ENCODE measurements at regions not wholly inside any gene's neighbourhood (a gene's known extent, or its start where the extent isn't known, plus 50 kb on each side); places are given as distances from the start of the nearest gene placed in this dataset.

GRCh38 chr2:12057436-12058166 lies 311.2 kb downstream of the LPIN1 start:
- DNase-seq (ENCODE audit: low read depth): peak; percentile 52

GRCh38 chr2:12059616-12060441 lies 313.4 kb downstream of the LPIN1 start:
- peak; percentile 18 for DNase-seq (ENCODE audit: low read depth)

GRCh38 chr2:12060886-12061285 lies 314.5 kb downstream of the LPIN1 start:
- DNase-seq (ENCODE audit: low read depth): no peak

DNA sequence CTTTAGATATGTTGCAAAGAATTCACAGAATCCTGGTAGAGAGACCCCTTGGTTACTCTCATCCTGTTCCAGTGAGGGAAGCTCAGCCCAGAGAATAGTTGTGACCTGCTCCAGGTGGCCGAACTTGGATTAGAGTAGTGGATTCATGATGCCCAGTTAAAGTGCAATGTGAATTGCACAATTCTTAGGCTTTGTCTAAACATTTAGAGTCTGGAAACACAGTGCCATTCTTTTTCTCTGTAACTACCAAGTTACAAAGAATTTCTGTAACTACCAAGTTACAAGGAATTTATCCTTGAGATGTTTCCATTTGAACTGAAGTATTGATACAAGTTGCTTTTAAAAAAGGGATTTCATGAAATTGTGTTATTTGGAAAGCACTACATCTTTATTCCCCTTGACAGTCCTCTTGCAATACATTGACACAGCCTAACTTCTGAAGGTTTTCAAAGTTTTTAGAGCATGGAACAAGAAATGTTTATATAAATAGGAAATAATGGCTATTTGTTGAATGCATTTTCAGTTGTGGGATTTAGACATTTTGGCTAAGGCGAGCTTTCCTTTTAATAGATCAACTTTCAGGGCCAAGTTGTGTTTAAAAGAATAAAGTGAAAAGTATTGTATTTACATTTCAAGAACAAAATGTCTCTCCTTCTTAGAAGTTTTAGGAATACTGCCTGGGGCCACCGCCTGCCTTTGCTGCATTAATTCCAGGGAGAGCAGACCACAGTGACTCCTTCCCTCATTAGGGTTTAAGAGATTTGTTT lies 315.0 kb downstream of the LPIN1 start:
- DNase-seq (ENCODE audit: low read depth): no peak

GRCh38 chr2:12062053-12062395 lies 315.6 kb downstream of the LPIN1 start:
- no peak for DNase-seq (ENCODE audit: low read depth)

DNA sequence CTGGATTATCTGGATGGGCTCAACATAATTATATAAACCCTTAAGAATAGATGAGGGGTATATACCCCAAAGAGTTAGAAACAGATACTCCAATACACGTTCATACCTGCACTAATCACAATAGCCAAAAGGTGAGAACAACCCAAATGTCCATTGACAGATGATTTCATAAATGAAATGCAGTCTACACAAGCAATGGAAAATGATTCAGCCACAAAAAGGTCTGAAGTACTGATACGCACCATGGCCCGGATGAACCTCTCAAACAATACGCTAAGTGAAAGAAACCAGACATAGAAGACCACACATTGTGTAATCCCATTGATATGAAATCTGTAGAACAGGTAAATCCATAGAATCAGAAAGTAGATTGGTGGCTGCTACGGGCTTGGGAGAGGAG lies 316.8 kb downstream of the LPIN1 start:
- DNase-seq (ENCODE audit: low read depth): no peak

DNA sequence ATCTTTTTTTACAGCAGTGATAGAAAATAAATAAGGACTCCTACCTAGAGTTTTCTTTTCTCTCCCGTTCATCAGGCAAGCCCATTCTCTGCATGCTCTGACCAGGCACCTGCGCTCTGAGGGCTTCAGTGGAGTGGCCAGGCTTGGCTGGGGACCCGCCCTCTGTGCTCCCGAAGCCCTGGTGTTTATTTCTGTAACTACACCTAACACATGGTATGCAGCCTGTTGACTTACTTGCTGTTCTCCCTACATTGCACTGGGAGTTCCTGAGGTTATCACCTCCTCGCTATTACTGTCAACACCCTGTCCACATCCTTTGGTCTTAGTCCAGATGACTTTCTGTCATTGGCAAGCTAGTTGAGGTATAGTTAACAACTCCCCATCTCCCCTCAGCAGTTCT lies 317.7 kb downstream of the LPIN1 start:
- no peak for DNase-seq (ENCODE audit: low read depth)

DNA sequence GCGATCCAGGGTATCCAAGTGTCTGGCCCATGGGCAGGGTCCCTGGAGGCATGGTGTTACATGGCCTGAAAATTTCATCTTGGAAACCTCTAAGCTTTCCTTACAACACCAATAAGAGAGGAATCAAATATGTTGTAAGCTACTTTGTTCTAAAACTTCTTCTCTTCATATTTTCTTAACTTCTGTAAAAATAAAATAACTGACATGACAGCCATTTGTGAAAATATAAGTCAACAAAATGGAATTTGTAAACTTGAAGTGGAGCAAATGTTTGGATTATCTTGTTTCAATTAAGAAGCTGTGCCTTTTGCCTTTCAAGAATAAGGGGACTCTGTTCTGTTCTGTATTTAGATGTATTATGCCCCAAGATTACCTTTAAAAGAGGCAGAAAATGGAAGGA lies 319.7 kb downstream of the LPIN1 start:
- DNase-seq (ENCODE audit: low read depth): no peak

DNA sequence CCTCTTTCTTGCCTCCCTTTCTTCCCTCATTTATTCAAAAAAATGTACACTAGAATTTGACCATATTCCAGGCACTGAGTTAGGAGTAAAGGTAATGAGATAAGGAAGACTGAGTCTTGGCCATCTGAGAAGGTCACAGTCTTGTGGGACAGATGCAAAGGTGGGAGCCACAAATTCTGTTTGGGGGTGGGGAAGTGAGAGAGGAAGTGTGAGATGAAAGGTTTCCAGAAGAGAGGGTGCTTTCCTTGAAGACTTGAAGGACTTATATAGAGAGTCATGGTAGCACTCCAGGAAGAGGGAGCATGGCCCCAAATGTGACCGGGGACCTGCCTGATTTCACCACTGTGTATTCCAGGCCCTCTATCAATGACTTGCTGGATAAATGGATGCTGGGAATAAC lies 320.6 kb downstream of the LPIN1 start:
- DNase-seq (ENCODE audit: low read depth): no peak

GRCh38 chr2:12068796-12069538 lies 322.5 kb downstream of the LPIN1 start:
- no peak for DNase-seq (ENCODE audit: low read depth)

- no peak for DNase-seq (ENCODE audit: low read depth)
Observed at GRCh38 chr2:12070153-12070552, 323.7 kb downstream of the LPIN1 start.

DNA sequence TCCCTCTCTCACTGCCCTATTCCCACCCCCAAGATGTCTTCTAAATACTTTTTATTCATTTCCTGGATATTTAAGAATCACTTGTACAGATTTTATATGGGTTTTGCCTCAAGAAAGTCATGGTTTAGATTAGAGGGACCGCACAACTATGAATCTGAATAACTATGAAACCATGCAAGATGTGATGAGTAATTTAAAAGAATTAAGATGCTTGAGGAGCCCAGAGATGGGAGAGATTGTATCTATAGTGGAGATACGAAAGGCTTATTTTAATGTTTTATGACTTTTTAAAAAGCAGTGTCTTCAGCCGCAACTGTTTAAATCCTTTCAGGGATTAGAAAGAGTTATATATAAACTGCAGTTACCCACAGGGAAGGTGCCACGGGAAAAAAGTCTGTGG lies 324.1 kb downstream of the LPIN1 start:
- no peak for DNase-seq (ENCODE audit: low read depth)

GRCh38 chr2:12071318-12071717 lies 324.9 kb downstream of the LPIN1 start:
- no peak for DNase-seq (ENCODE audit: low read depth)

DNA sequence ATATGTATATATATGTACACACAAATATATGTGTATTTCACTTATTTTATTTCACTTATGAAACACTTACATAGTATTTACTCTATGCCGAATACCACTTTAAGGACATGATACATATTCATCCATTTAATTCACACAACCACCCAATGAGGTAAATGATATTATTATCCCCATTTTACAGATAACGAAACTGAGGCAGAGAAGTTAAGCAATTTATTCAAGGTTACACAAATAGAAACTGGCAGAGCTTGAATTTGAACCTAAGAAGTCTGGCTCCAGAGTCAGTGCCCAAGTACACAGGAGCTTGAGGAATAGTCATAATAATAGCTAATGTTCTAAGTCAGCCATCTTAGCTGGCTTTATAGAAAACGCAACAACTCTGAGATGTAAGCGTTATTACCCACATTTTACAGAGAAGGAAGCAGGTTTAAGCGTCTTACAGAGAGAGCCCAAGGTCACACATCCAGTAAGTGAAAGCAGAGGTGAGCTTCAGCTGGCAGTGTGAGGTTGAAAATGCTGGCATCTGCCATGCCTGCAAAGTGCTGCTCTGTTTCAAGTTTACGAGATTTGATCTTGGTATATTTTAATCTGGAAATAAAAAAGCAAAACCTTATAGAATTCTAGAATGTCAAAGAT lies 326.9 kb downstream of the LPIN1 start:
- DNase-seq (ENCODE audit: low read depth): no peak

GRCh38 chr2:12074126-12074844 lies 327.9 kb downstream of the LPIN1 start:
- DNase-seq (ENCODE audit: low read depth): no peak

DNA sequence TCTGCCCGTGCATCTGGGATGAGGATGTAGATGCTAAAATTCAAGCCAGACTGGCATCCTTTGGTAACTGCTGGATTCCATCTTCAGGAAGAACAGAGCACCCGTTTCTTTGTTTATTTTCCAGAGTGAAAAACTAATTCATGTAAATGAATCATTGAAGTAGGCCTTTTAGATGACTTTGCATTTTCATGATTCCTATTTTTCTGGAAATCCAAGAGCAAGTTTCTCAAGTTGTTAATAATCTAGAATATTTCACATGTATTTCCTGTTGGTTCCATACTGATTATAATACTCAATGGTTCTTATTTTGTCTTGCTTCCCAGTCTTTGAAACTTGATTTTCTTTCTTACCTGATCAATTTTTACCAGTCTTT lies 328.4 kb downstream of the LPIN1 start:
- DNase-seq (ENCODE audit: low read depth): no peak

GRCh38 chr2:12075603-12076002 lies 329.2 kb downstream of the LPIN1 start:
- no peak for DNase-seq (ENCODE audit: low read depth)

DNA sequence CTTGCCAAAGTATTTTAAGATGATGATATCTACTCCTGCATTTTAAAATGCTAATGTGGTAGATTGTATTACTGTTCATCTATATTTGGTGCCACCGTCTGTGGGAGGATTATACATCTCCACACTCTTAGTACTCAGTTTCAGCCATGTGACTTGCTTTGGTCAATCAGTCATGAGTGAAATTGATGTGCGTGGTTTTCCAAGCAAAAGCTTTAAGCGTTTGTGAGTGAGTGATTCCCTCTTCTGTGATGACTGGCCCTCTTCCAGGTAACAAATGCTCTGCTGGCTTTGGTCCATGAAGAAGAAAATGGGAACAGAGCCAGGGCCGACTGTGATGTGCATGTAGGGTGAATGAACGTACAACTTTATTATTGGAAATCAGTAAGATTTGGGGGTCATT lies 330.4 kb downstream of the LPIN1 start:
- DNase-seq (ENCODE audit: low read depth): peak; percentile 81

DNA sequence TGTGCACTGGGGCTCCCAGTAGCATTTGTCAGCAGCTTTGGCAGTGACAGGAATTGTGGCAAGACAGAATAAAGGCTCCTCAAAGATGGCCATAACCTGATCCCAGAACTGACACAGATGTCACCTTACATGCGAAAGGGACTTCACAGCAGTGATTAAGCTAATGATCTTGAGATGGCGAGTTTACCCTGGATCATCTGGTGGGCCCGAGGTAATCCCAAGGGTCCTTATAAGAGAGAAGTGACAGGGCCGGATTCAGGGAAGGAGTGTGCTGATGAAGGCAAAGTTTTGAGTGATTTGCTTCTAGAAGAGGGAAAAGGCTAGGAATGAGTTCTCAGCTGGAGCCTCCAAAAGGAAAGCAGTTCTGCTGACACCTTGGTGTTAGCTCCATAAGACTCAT lies 333.9 kb downstream of the LPIN1 start:
- no peak for DNase-seq (ENCODE audit: low read depth)

- peak; percentile 30 for DNase-seq (ENCODE audit: low read depth)
Observed at GRCh38 chr2:12081481-12082210, 335.2 kb downstream of the LPIN1 start.

Measured in LHCN-M2 (cell line).